Prostate gland (tissue), 2 donors: ENCODE measurements at regions not wholly inside any gene's neighbourhood (a gene's known extent, or its start where the extent isn't known, plus 50 kb on each side); places are given as distances from the start of the nearest gene placed in this dataset.

Experiments
- POLR2A ChIP-seq: fragments of 450-650 bp; IDR thresholded peaks from one replicate; pipeline ENCODE4 v1.6.1; 2016; ENCODE audit warnings: antibody characterized with exemption, mild to moderate bottlenecking
- TF ChIP-seq, protein P1 (sequence below), 4 experiments: fragments of 200-600 bp in 2 of 4; fragments of 450-650 bp in 2 of 4; sonication (generic) in 2 of 4; IDR thresholded peaks; 1 replicate in 3 of 4; 2 replicates in 1 of 4; pipeline ENCODE4 v1.5.1; 2016 to 2019; ENCODE audit warnings: antibody characterized with exemption in 4 of 4, mild to moderate bottlenecking in 2 of 4, moderate library complexity in 2 of 4

DNA sequence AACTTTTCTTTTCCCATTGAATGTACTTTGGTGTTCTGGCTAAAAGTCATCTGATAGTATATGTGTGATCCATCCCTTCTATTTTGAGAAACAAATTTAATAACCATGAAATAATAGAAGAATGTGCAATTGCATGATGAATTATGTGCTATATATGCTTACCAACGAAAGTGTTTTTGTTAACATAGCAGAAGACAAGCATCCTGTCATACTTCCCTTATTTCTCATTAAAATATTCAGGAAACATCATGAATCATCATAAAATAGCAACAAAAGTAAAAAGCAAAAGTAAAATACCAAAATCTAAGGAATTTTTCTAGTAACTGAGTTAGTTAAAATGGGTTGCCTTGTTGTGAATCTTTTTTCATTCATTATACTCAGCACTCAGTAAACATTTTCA is 409.0 kb upstream of the PDE3A start:
- TF ChIP-seq, protein P1, sequence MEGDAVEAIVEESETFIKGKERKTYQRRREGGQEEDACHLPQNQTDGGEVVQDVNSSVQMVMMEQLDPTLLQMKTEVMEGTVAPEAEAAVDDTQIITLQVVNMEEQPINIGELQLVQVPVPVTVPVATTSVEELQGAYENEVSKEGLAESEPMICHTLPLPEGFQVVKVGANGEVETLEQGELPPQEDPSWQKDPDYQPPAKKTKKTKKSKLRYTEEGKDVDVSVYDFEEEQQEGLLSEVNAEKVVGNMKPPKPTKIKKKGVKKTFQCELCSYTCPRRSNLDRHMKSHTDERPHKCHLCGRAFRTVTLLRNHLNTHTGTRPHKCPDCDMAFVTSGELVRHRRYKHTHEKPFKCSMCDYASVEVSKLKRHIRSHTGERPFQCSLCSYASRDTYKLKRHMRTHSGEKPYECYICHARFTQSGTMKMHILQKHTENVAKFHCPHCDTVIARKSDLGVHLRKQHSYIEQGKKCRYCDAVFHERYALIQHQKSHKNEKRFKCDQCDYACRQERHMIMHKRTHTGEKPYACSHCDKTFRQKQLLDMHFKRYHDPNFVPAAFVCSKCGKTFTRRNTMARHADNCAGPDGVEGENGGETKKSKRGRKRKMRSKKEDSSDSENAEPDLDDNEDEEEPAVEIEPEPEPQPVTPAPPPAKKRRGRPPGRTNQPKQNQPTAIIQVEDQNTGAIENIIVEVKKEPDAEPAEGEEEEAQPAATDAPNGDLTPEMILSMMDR (IDR thresholded peaks at IDR 0.05) = no peak
- no peak for TF ChIP-seq POLR2A
